T-helper 17 cell (primary cell): ENCODE measurements at regions not wholly inside any gene's neighbourhood (a gene's known extent, or its start where the extent isn't known, plus 50 kb on each side); places are given as distances from the start of the nearest gene placed in this dataset.

Experiments used
- ATAC-seq: fragments of 150-1000 bp; cut with Tn5 transposase; 2 replicates; pipeline ENCODE4 v1.10.0; 2021; ENCODE audit warnings: mild to moderate bottlenecking, moderate library complexity
- DNase-seq, 3 donors: peaks; one replicate each; pipeline versions ENCODE4 v3.0.0 to v3.0.0-alpha.2; 2020 to 2021
- H3K9me3 ChIP-seq: one replicate; pipeline ENCODE4 v1.7.0; 2013; ENCODE audit warnings: low read length, mild to moderate bottlenecking; ENCODE audit not compliant: control insufficient read depth, poor library complexity, severe bottlenecking
- H3K27ac Mint-ChIP-seq: one replicate; pipeline ENCODE4 v1.8.0; 2022; ENCODE audit warnings: mild to moderate bottlenecking, moderate library complexity, mixed read lengths
- H3K27me3 Mint-ChIP-seq: one replicate; pipeline ENCODE4 v1.8.0; 2022; ENCODE audit warnings: mixed read lengths
- H3K36me3 Mint-ChIP-seq: one replicate; pipeline ENCODE4 v1.8.0; 2022; ENCODE audit warnings: low read depth, mixed read lengths
- H3K4me1 Mint-ChIP-seq: one replicate; pipeline ENCODE4 v1.8.0; 2022; ENCODE audit warnings: mild to moderate bottlenecking, mixed read lengths
- H3K4me3 Mint-ChIP-seq: one replicate; pipeline ENCODE4 v1.8.0; 2022; ENCODE audit warnings: mild to moderate bottlenecking, moderate library complexity, mixed read lengths

- ATAC-seq (no peak), DNase-seq (no peak)
- Mint-ChIP-seq H3K27me3 (peaks cover 5% of the 10 kb centered on the region), H3K27ac (no peak overlapping the region), H3K4me1 (no peaks in the 10 kb centered on the region), H3K36me3 (no peaks in the 10 kb centered on the region), H3K4me3 (no peak overlapping the region)
- H3K9me3 ChIP-seq = no peaks in the 10 kb centered on the region
These were observed 60.8 kb upstream of the DOCK1 start for GRCh38 chr10:126844406-126844805.

- H3K4me3 Mint-ChIP-seq = no peak overlapping the region
- no peak for ATAC-seq
- no peaks in the 10 kb centered on the region for H3K9me3 ChIP-seq
- H3K27me3 Mint-ChIP-seq = peaks cover 5% of the 10 kb centered on the region
- no peaks in the 10 kb centered on the region for H3K4me1 Mint-ChIP-seq
- H3K27ac Mint-ChIP-seq = no peak overlapping the region
- no peak for DNase-seq
- no peaks in the 10 kb centered on the region for H3K36me3 Mint-ChIP-seq
These were observed 58.8 kb upstream of the DOCK1 start for GRCh38 chr10:126846469-126846868.

DNA sequence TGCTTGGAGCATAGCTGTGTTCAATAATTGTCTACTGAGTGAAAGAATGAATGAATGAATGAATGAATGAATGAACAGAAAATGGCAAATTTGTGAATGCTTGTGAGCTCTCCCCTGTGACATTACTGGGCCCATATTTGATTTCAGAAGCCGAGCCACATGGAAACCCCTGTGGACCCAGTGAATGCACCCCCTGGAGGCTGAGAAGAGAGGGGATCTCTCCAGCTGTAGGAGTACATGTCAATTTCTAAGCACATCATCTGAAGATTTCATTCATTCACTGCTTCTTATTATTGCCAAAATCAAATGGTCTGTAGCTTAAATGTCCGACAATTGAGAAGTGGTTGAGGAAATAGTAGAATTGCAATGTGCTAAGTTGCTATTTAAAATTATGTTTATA is 58.3 kb upstream of the DOCK1 start:
- no peak for ATAC-seq
- peaks cover 5% of the 10 kb centered on the region for H3K27me3 Mint-ChIP-seq

GRCh38 chr10:126847666-126848065 is 57.6 kb upstream of the DOCK1 start:
- Mint-ChIP-seq H3K27me3 (peaks cover 5% of the 10 kb centered on the region), H3K4me3 (no peak overlapping the region), H3K36me3 (no peaks in the 10 kb centered on the region), H3K4me1 (no peaks in the 10 kb centered on the region), H3K27ac (no peak overlapping the region)
- ATAC-seq (no peak), DNase-seq (no peak)
- no peaks in the 10 kb centered on the region for H3K9me3 ChIP-seq

More for the DNA sequence above, 58.3 kb upstream of the DOCK1 start:
- no peak overlapping the region for H3K4me3 Mint-ChIP-seq
- no peaks in the 10 kb centered on the region for H3K36me3 Mint-ChIP-seq
- H3K27ac Mint-ChIP-seq = no peak overlapping the region
- no peaks in the 10 kb centered on the region for H3K4me1 Mint-ChIP-seq
- DNase-seq = no peak
- no peaks in the 10 kb centered on the region for H3K9me3 ChIP-seq

- ATAC-seq (no peak), DNase-seq (no peak)
- Mint-ChIP-seq H3K27me3 (peaks cover 5% of the 10 kb centered on the region), H3K27ac (no peak overlapping the region), H3K4me1 (no peaks in the 10 kb centered on the region), H3K36me3 (no peaks in the 10 kb centered on the region), H3K4me3 (no peak overlapping the region)
- H3K9me3 ChIP-seq = no peaks in the 10 kb centered on the region
These were observed 55.6 kb upstream of the DOCK1 start for GRCh38 chr10:126849646-126850045.

DNA sequence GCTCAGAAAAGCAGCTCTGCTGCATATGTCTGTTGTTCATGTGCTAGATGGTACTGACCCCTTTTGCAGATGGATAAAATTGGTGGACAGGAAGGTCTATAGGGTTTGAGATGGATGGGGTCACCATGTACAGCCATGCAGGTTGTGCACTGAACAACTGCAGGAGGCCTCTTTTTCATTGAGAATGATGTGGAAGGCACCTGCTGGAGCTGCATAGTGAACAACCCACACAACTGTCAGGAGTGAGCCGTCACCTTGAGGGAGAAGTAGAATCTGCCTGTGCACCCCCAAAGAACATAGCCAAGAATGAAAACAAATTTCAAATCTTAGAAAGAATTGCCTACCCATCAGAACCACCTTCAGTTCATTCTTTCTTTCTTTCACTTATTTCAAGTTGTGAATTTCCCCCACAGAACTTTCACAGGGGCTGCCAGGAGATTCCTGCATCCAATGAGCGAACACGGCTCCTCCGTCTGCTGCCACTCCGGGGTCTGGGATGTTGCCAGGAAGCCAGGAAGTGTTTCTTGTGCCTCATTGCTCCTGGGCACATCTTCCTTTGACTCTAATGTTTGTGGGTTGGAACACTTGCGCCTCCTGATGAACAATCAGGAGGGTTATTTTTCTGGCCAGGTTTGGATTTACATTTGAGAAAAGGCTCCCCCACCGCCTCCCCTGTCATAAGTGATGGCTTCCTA is 53.7 kb upstream of the DOCK1 start:
- H3K4me3 Mint-ChIP-seq = no peak overlapping the region
- DNase-seq (no peak), ATAC-seq (no peak)
- no peaks in the 10 kb centered on the region for H3K36me3 Mint-ChIP-seq
- no peak overlapping the region for H3K27ac Mint-ChIP-seq
- no peaks in the 10 kb centered on the region for H3K4me1 Mint-ChIP-seq
- no peaks in the 10 kb centered on the region for H3K9me3 ChIP-seq
- peaks cover 4% of the 10 kb centered on the region for H3K27me3 Mint-ChIP-seq

GRCh38 chr10:126854726-126855495 is 50.3 kb upstream of the DOCK1 start:
- H3K27me3 Mint-ChIP-seq = no peaks in the 10 kb centered on the region

More at GRCh38 chr10:126854726-126855495, 50.3 kb upstream of the DOCK1 start:
- Mint-ChIP-seq H3K4me3 (no peak overlapping the region), H3K4me1 (no peaks in the 10 kb centered on the region), H3K36me3 (no peaks in the 10 kb centered on the region), H3K27ac (no peak overlapping the region)
- DNase-seq (no peak), ATAC-seq (no peak)
- H3K9me3 ChIP-seq = no peaks in the 10 kb centered on the region
